ENCODE measurements at regions not wholly inside any gene's neighbourhood (a gene's known extent, or its start where the extent isn't known, plus 50 kb on each side); places are given as distances from the start of the nearest gene placed in this dataset.

GRCh38 chr7:68537051-68537773, 1061.1 kb upstream of the AUTS2 start:
- TF ChIP-seq POLR2A (IDR thresholded peaks at IDR 0.05), result no peak
- TF ChIP-seq CTCF (IDR thresholded peaks at IDR 0.05 in 4 of 5, conservative IDR thresholded peaks at IDR 0.05 in 1 of 5), result no peak

Data from gastrocnemius medialis (tissue), 4 donors.